ENCODE measurements at regions not wholly inside any gene's neighbourhood (a gene's known extent, or its start where the extent isn't known, plus 50 kb on each side); places are given as distances from the start of the nearest gene placed in this dataset.

DNA sequence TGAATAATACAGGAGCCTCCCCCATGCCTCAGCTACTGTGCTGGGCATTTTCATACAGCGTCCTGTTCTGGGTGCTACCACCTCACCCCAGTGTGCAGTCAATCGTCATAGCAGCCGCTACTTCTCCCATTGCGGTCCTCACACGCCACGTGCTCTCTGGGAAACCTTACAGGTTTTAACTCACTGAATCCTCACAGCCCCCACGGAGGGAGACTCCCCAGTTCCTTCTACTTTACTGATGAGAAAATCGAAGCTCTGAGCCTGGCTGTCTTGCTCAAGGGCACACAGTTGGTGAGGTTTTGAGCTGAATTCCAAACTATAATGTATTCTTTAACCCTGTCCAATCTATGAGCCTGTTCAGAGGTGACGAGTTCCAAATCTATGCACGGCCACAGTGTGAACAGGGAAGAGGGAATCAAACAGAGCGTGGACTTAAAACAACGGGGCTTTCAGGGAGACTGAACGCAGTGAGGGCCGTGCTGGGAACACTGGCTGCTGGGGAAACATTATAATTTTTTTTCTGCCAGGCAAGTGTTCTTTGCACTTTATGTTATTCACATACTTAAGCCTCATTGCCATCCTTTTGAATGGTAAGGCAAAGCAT is 421.5 kb downstream of the BRD1 start:
- Histone ChIP-seq H3K9ac (ENCODE audit: insufficient read depth, low read depth, low read length) (no peak overlapping the region), H3K4me2 (ENCODE audit: low read depth, low read length) (no peak overlapping the region), H3K79me2 (ENCODE audit: insufficient read depth, low read length) (no peaks in the 10 kb centered on the region), H2AFZ (ENCODE audit: low read length) (no peak overlapping the region), H3K36me3 (replicated peaks in 1 of 2; ENCODE audit: control insufficient read depth in 1 of 2, insufficient read depth in 2 of 2, low read length in 2 of 2) (no peaks in the 10 kb centered on the region), H4K20me1 (ENCODE audit: insufficient read depth, low read length) (no peaks in the 10 kb centered on the region), H3K27me3 (ENCODE audit: control insufficient read depth in 1 of 2, insufficient read depth in 2 of 2, low read length in 2 of 2) (peaks cover 0 to 49% of the 10 kb centered on the region in 2 experiments; a peak in 4 of 5 replicates), H3K9me3 (ENCODE audit: low read length) (no peaks in the 10 kb centered on the region), H3K4me1 (ENCODE audit: insufficient read depth, low read length) (no peaks in the 10 kb centered on the region), H3K4me3 (replicated peaks in 1 of 3; ENCODE audit: insufficient read depth in 1 of 3, low read depth in 2 of 3, low read length in 3 of 3) (no peak overlapping the region), H3K27ac (ENCODE audit: extremely low read length, insufficient read depth, low read length) (no peak overlapping the region)
- no TSS peak for BruUV-seq (replicated peaks)
- no peak for FAIRE-seq
- in situ Hi-C loops (cut with HindIII; ENCODE audit: extremely low pct_ligation_motif_present, low pct_unique_long_range_greater_than_20kb) = no loop called here
- intact Hi-C loops (cut with micrococcal nuclease; ENCODE audit: unreplicated experiment) = no loop called here
- no peak for DNase-seq (ENCODE audit: low spot score)
- ATAC-seq = no peak
- ChIA-PET CTCF (ENCODE audit: low intra/inter-chr PET ratio, low total read pairs) (no interaction called here), POLR2A (no interaction called here)
- 7% methylated on average over 7 of the region's 14 CpGs for WGBS (ENCODE audit: low lambda C conversion rate)
- TF ChIP-seq, protein P1, sequence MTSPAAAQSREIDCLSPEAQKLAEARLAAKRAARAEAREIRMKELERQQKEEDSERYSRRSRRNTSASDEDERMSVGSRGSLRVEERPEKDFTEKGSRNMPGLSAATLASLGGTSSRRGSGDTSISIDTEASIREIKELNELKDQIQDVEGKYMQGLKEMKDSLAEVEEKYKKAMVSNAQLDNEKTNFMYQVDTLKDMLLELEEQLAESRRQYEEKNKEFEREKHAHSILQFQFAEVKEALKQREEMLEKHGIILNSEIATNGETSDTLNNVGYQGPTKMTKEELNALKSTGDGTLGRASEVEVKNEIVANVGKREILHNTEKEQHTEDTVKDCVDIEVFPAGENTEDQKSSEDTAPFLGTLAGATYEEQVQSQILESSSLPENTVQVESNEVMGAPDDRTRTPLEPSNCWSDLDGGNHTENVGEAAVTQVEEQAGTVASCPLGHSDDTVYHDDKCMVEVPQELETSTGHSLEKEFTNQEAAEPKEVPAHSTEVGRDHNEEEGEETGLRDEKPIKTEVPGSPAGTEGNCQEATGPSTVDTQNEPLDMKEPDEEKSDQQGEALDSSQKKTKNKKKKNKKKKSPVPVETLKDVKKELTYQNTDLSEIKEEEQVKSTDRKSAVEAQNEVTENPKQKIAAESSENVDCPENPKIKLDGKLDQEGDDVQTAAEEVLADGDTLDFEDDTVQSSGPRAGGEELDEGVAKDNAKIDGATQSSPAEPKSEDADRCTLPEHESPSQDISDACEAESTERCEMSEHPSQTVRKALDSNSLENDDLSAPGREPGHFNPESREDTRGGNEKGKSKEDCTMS (CRISPR knock-in tag; conservative IDR thresholded peaks at IDR 0.05) = no peak
- no peak for TF ChIP-seq SOX6 (IDR thresholded peaks at IDR 0.05)
- no peak for TF ChIP-seq SOX6 (CRISPR knock-in tag; IDR thresholded peaks at IDR 0.05)
- TF ChIP-seq, protein P2, sequence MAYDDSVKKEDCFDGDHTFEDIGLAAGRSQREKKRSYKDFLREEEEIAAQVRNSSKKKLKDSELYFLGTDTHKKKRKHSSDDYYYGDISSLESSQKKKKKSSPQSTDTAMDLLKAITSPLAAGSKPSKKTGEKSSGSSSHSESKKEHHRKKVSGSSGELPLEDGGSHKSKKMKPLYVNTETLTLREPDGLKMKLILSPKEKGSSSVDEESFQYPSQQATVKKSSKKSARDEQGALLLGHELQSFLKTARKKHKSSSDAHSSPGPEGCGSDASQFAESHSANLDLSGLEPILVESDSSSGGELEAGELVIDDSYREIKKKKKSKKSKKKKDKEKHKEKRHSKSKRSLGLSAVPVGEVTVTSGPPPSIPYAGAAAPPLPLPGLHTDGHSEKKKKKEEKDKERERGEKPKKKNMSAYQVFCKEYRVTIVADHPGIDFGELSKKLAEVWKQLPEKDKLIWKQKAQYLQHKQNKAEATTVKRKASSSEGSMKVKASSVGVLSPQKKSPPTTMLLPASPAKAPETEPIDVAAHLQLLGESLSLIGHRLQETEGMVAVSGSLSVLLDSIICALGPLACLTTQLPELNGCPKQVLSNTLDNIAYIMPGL (CRISPR knock-in tag; IDR thresholded peaks at IDR 0.05; ENCODE audit: borderline replicate concordance in 1 of 2, low read depth in 1 of 2) = no peak
- TF ChIP-seq ZNF496 (CRISPR knock-in tag; IDR thresholded peaks at IDR 0.05; ENCODE audit: insufficient replicate concordance) = no peak
- TF ChIP-seq ZSCAN9 (CRISPR knock-in tag; IDR thresholded peaks at IDR 0.05; ENCODE audit: borderline replicate concordance) = no peak
- no peak for TF ChIP-seq ZFY (CRISPR knock-in tag; IDR thresholded peaks at IDR 0.05)
- no peak for TF ChIP-seq MAF1 (CRISPR knock-in tag; IDR thresholded peaks at IDR 0.05; ENCODE audit: borderline replicate concordance)
- no peak for TF ChIP-seq SNRNP70 (IDR thresholded peaks at IDR 0.05; ENCODE audit: low read depth, low read length)
- TF ChIP-seq, protein P3, sequence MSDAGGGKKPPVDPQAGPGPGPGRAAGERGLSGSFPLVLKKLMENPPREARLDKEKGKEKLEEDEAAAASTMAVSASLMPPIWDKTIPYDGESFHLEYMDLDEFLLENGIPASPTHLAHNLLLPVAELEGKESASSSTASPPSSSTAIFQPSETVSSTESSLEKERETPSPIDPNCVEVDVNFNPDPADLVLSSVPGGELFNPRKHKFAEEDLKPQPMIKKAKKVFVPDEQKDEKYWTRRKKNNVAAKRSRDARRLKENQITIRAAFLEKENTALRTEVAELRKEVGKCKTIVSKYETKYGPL (CRISPR knock-in tag; IDR thresholded peaks at IDR 0.05) = no peak
- TF ChIP-seq, protein P4, sequence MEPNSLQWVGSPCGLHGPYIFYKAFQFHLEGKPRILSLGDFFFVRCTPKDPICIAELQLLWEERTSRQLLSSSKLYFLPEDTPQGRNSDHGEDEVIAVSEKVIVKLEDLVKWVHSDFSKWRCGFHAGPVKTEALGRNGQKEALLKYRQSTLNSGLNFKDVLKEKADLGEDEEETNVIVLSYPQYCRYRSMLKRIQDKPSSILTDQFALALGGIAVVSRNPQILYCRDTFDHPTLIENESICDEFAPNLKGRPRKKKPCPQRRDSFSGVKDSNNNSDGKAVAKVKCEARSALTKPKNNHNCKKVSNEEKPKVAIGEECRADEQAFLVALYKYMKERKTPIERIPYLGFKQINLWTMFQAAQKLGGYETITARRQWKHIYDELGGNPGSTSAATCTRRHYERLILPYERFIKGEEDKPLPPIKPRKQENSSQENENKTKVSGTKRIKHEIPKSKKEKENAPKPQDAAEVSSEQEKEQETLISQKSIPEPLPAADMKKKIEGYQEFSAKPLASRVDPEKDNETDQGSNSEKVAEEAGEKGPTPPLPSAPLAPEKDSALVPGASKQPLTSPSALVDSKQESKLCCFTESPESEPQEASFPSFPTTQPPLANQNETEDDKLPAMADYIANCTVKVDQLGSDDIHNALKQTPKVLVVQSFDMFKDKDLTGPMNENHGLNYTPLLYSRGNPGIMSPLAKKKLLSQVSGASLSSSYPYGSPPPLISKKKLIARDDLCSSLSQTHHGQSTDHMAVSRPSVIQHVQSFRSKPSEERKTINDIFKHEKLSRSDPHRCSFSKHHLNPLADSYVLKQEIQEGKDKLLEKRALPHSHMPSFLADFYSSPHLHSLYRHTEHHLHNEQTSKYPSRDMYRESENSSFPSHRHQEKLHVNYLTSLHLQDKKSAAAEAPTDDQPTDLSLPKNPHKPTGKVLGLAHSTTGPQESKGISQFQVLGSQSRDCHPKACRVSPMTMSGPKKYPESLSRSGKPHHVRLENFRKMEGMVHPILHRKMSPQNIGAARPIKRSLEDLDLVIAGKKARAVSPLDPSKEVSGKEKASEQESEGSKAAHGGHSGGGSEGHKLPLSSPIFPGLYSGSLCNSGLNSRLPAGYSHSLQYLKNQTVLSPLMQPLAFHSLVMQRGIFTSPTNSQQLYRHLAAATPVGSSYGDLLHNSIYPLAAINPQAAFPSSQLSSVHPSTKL (CRISPR knock-in tag; IDR thresholded peaks at IDR 0.05) = no peak
- TF ChIP-seq, protein P5, sequence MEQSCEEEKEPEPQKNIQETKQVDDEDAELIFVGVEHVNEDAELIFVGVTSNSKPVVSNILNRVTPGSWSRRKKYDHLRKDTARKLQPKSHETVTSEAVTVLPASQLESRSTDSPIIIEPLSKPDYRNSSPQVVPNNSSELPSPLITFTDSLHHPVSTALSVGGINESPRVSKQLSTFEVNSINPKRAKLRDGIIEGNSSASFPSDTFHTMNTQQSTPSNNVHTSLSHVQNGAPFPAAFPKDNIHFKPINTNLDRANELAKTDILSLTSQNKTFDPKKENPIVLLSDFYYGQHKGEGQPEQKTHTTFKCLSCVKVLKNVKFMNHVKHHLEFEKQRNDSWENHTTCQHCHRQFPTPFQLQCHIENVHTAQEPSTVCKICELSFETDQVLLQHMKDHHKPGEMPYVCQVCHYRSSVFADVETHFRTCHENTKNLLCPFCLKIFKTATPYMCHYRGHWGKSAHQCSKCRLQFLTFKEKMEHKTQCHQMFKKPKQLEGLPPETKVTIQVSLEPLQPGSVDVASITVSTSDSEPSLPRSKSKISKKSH (CRISPR knock-in tag; IDR thresholded peaks at IDR 0.05; ENCODE audit: borderline replicate concordance) = no peak
- TF ChIP-seq ZNF101 (CRISPR knock-in tag; IDR thresholded peaks at IDR 0.05; ENCODE audit: borderline replicate concordance, low read depth) = no peak

Measured in HepG2 (cell line).